ENCODE measurements at regions not wholly inside any gene's neighbourhood (a gene's known extent, or its start where the extent isn't known, plus 50 kb on each side); places are given as distances from the start of the nearest gene placed in this dataset.

- ChIA-PET CTCF (no interaction called here), POLR2A (no interaction called here)
- no peak for DNase-seq (ENCODE audit: low read depth, low spot score)
- no peak for TF ChIP-seq CTCF (IDR thresholded peaks at IDR 0.05; ENCODE audit: insufficient read depth, low read length, missing control alignments)
- no peak overlapping the region for H3K4me3 ChIP-seq (ENCODE audit: low read depth, low read length)
Measured at GRCh38 chr13:61779456-61779855, 363.8 kb upstream of the PCDH20 start.

DNA sequence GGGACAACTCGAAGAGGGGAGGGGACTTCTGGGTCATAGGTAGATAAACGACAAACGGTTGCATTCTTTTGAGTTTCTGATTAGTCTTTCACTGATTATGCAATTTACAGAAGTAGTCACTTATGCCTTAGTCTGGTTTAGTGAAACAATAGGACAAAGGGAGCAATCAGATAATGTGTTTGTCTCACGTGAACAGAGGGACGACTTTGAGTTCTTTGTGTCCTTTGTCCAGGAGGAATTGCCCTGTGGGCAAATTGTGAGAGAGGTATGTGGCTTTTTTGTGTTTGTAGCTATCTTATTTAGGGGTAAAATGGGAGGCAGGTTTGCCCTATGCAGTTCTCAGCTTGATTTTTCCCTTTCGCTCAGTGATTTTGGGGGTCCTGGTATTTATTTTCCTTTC is 362.9 kb upstream of the PCDH20 start:
- no peak for DNase-seq (ENCODE audit: low read depth, low spot score)
- CTCF ChIA-PET, result no interaction called here
- H3K4me3 ChIP-seq (ENCODE audit: low read depth, low read length), result no peak overlapping the region
- POLR2A ChIA-PET, result no interaction called here
- TF ChIP-seq CTCF (IDR thresholded peaks at IDR 0.05; ENCODE audit: insufficient read depth, low read length, missing control alignments), result no peak

- CTCF ChIA-PET, result no interaction called here
- H3K4me3 ChIP-seq (ENCODE audit: low read depth, low read length), result no peak overlapping the region
- POLR2A ChIA-PET, result no interaction called here
- DNase-seq (ENCODE audit: low read depth, low spot score), result no peak
- TF ChIP-seq CTCF (IDR thresholded peaks at IDR 0.05; ENCODE audit: insufficient read depth, low read length, missing control alignments), result no peak
Measured at GRCh38 chr13:61777899-61778298, 362.2 kb upstream of the PCDH20 start.

- TF ChIP-seq CTCF (IDR thresholded peaks at IDR 0.05; ENCODE audit: insufficient read depth, low read length, missing control alignments), result no peak
- ChIA-PET CTCF (no interaction called here), POLR2A (no interaction called here)
- no peak overlapping the region for H3K4me3 ChIP-seq (ENCODE audit: low read depth, low read length)
- DNase-seq (ENCODE audit: low read depth, low spot score), result no peak
Measured at GRCh38 chr13:61777271-61777670, 361.6 kb upstream of the PCDH20 start.

DNA sequence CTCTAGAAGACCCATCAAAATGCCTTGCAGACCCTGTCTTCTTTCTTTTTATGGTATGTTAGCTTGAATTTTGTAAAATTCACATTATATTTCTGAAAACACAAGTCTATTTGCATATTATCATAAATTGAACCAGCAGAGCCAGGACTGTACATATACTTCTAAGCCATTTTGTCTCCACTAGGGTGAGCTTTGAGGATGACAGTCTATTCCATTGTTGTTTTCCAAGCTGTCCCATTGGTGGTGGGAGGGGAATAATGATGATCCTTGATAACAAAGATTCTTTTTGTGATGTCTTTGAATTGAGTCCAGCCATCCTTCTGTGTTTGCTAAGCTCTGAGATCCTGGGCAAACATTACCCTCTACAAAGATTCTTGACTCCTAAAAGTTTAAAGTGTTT is 359.3 kb upstream of the PCDH20 start:
- no peak for DNase-seq (ENCODE audit: low read depth, low spot score)
- no peak for TF ChIP-seq CTCF (IDR thresholded peaks at IDR 0.05; ENCODE audit: insufficient read depth, low read length, missing control alignments)
- ChIA-PET POLR2A (no interaction called here), CTCF (no interaction called here)
- H3K4me3 ChIP-seq (ENCODE audit: low read depth, low read length), result no peak overlapping the region

- H3K4me3 ChIP-seq (ENCODE audit: low read depth, low read length), result no peak overlapping the region
- no peak for DNase-seq (ENCODE audit: low read depth, low spot score)
- ChIA-PET POLR2A (no interaction called here), CTCF (no interaction called here)
- TF ChIP-seq CTCF (IDR thresholded peaks at IDR 0.05; ENCODE audit: insufficient read depth, low read length, missing control alignments), result no peak
Measured at GRCh38 chr13:61770681-61771080, 355.0 kb upstream of the PCDH20 start.
